ENCODE measurements at regions not wholly inside any gene's neighbourhood (a gene's known extent, or its start where the extent isn't known, plus 50 kb on each side); places are given as distances from the start of the nearest gene placed in this dataset.

DNA sequence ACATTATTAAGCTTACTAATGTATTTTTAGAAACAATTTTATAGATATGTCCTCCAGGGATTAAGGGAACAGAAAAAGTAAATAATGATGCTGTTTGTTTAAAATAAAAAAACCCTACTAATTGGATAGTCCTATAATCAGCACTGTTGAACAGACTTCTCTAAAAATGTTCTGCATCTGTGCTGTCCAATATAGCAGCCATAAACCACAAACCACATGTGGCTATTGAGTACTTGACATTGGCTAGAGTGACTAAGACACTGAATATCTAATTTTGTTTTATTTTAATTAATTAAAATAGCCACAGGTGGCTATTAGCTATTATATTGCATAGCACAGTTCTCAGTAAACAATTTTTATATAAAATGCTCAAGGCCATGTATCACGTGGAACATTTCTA, 210.4 kb downstream of the DPY19L2 start:
- Histone ChIP-seq H3K27me3 (ENCODE audit: control insufficient read depth, extremely low read depth, insufficient read depth, low read length) (no peaks in the 10 kb centered on the region), H3K36me3 (ENCODE audit: control insufficient read depth in 2 of 2, extremely low read depth in 1 of 2, insufficient read depth in 2 of 2, low read length in 2 of 2) (no peaks in the 10 kb centered on the region), H2AFZ (ENCODE audit: control insufficient read depth, low read length) (no peak overlapping the region), H3K9me3 (ENCODE audit: control insufficient read depth, low read depth, low read length) (no peaks in the 10 kb centered on the region), H3K4me2 (ENCODE audit: control insufficient read depth, extremely low read depth, insufficient read depth, low read depth, low read length) (no peak overlapping the region), H3K79me2 (ENCODE audit: control insufficient read depth, insufficient read depth, low read length) (no peaks in the 10 kb centered on the region), H3K4me3 (ENCODE audit: control insufficient read depth in 2 of 3, extremely low read depth in 1 of 3, insufficient read depth in 2 of 3, low read depth in 1 of 3, low read length in 3 of 3) (no peak overlapping the region), H3K4me1 (ENCODE audit: control insufficient read depth, extremely low read depth, insufficient read depth, low read length) (no peaks in the 10 kb centered on the region), H3K9me1 (ENCODE audit: control insufficient read depth, extremely low read depth, insufficient read depth, low read length) (no peaks in the 10 kb centered on the region), H4K20me1 (ENCODE audit: control insufficient read depth, extremely low read depth, insufficient read depth, low read length) (no peaks in the 10 kb centered on the region), H3K27ac (ENCODE audit: control insufficient read depth, insufficient read depth, low read length) (no peak overlapping the region), H3K9ac (ENCODE audit: control insufficient read depth, extremely low read depth, insufficient read depth, low read length) (no peak overlapping the region)
- dilution Hi-C loops (cut with MboI; ENCODE audit: extremely low pct_ligation_motif_present, low sequenced_read_pairs) = no loop called here
- DNase-seq (ENCODE audit: low read depth, low spot score) = no peak
- TF ChIP-seq, protein P1, sequence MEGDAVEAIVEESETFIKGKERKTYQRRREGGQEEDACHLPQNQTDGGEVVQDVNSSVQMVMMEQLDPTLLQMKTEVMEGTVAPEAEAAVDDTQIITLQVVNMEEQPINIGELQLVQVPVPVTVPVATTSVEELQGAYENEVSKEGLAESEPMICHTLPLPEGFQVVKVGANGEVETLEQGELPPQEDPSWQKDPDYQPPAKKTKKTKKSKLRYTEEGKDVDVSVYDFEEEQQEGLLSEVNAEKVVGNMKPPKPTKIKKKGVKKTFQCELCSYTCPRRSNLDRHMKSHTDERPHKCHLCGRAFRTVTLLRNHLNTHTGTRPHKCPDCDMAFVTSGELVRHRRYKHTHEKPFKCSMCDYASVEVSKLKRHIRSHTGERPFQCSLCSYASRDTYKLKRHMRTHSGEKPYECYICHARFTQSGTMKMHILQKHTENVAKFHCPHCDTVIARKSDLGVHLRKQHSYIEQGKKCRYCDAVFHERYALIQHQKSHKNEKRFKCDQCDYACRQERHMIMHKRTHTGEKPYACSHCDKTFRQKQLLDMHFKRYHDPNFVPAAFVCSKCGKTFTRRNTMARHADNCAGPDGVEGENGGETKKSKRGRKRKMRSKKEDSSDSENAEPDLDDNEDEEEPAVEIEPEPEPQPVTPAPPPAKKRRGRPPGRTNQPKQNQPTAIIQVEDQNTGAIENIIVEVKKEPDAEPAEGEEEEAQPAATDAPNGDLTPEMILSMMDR (optimal IDR thresholded peaks at IDR 0.05 in 1 of 3, IDR thresholded peaks at IDR 0.05 in 1 of 3, conservative IDR thresholded peaks at IDR 0.05 in 1 of 3; ENCODE audit: extremely low read depth in 1 of 3, insufficient read depth in 2 of 3, low read length in 3 of 3) = no peak
- no peak for TF ChIP-seq EZH2 (IDR thresholded peaks at IDR 0.05; ENCODE audit: low read length)
- FAIRE-seq = no peak

DNA sequence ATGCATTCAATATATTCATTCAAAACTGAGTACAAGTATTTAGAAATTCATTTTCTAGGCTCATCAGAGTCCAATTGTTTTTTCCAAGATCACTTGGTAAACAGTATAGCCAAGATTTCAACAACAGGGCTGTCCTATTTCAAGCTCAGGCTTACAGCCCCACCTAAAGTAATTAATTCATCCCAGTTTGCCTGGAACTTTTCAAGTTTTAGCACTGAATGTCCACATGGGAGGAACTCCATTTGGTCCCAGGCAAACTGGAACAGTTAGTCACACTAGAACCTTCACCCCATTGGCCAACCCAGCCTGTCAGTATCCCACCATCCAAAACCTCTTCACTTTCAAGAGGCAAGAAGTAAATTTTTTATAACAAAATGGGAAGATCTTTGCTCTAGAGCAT, 210.9 kb downstream of the DPY19L2 start:
- Histone ChIP-seq H2AFZ (ENCODE audit: control insufficient read depth, low read length) (no peak overlapping the region), H3K27ac (ENCODE audit: control insufficient read depth, insufficient read depth, low read length) (no peak overlapping the region), H3K9me3 (ENCODE audit: control insufficient read depth, low read depth, low read length) (no peaks in the 10 kb centered on the region), H3K9ac (ENCODE audit: control insufficient read depth, extremely low read depth, insufficient read depth, low read length) (no peak overlapping the region), H3K27me3 (ENCODE audit: control insufficient read depth, extremely low read depth, insufficient read depth, low read length) (no peaks in the 10 kb centered on the region), H3K36me3 (ENCODE audit: control insufficient read depth in 2 of 2, extremely low read depth in 1 of 2, insufficient read depth in 2 of 2, low read length in 2 of 2) (no peaks in the 10 kb centered on the region), H3K4me3 (ENCODE audit: control insufficient read depth in 2 of 3, extremely low read depth in 1 of 3, insufficient read depth in 2 of 3, low read depth in 1 of 3, low read length in 3 of 3) (no peak overlapping the region), H3K4me2 (ENCODE audit: control insufficient read depth, extremely low read depth, insufficient read depth, low read depth, low read length) (no peak overlapping the region), H3K4me1 (ENCODE audit: control insufficient read depth, extremely low read depth, insufficient read depth, low read length) (no peaks in the 10 kb centered on the region), H3K79me2 (ENCODE audit: control insufficient read depth, insufficient read depth, low read length) (no peaks in the 10 kb centered on the region), H4K20me1 (ENCODE audit: control insufficient read depth, extremely low read depth, insufficient read depth, low read length) (no peaks in the 10 kb centered on the region), H3K9me1 (ENCODE audit: control insufficient read depth, extremely low read depth, insufficient read depth, low read length) (no peaks in the 10 kb centered on the region)
- DNase-seq (ENCODE audit: low read depth, low spot score) (no peak), FAIRE-seq (no peak)
- dilution Hi-C loops (cut with MboI; ENCODE audit: extremely low pct_ligation_motif_present, low sequenced_read_pairs) = no loop called here
- TF ChIP-seq EZH2 (IDR thresholded peaks at IDR 0.05; ENCODE audit: low read length) = no peak
- TF ChIP-seq, protein P1 (optimal IDR thresholded peaks at IDR 0.05 in 1 of 3, IDR thresholded peaks at IDR 0.05 in 1 of 3, conservative IDR thresholded peaks at IDR 0.05 in 1 of 3; ENCODE audit: extremely low read depth in 1 of 3, insufficient read depth in 2 of 3, low read length in 3 of 3) = no peak
